IPS-18c (cell line): ENCODE measurements at regions not wholly inside any gene's neighbourhood (a gene's known extent, or its start where the extent isn't known, plus 50 kb on each side); places are given as distances from the start of the nearest gene placed in this dataset.

Experiments
- H3K4me3 ChIP-seq: 2 replicates; pipeline ENCODE4 v1.7.0; 2013; ENCODE audit warnings: low read depth, mild to moderate bottlenecking, low read length, moderate library complexity; ENCODE audit not compliant: insufficient read depth
- H3K9me3 ChIP-seq: one replicate; pipeline ENCODE4 v1.6.1; 2013; ENCODE audit warnings: mild to moderate bottlenecking, low read length, moderate library complexity; ENCODE audit not compliant: control insufficient read depth, insufficient read depth

DNA sequence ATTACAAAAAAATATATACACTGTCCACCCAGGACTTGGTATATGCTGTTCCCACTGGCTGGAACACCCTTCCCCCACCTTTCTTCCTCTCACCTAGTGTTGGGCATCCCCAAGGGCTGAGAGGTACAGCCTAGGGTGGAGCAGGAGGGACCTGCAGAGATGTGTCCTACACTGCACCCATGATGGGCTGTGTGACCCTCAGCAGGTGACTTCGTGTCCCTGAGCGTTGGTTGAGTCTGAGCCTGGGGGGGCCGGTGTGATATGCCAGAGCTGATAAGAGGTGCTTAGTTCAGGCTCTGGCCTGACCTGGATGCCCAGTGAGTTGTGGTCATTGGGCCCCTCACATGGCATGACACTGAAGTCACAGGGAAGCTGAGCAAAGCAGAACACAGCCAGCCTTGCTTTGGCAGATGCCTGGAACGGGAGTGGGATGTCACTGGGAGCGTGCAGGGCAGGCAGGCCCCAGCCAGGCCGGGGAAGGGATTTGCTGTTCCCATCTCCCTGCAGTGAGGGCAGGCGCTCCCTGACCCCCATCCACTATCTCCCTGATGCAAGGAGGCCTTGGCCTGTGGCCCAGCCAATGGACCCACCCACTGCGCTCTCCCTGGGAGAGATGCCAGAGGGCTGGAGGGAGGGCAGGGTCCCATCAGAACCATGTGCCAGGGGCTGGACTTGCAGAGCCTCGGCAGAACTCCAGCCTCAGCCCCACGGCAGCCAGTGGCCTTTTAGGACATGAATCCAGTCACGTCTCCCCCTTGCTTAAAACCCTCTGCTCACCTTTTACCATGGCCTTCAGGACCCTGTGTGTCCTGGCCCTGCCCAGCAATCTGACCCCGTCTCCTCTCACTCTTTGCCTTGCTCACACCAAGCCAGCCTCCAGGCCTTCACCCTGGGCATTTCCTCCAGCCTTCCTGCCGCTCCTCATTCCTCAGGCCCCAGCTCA lies 138.9 kb downstream of the MN1 start:
- Histone ChIP-seq H3K9me3 (no peaks in the 10 kb centered on the region), H3K4me3 (no peak overlapping the region)

DNA sequence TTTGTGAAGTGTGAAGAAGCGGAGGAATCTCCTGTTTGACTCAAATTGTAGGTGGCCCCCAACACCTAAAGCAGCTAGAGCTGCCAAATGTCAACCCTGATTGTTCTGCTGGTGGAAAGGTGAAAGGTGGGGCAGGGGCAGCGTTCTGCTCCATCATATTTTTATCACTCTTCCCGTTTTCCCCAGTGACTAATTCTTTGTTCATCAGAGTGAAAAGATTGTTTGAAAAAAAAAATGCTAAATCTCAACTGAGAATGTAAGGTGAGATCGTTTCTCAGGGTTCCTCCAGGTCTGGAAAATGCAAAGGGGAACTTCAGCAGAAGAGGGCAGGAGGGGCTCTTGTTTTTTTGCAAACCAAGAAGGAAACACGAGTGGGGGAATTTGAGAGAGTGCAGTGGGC lies 137.7 kb downstream of the MN1 start:
- Histone ChIP-seq H3K9me3 (no peaks in the 10 kb centered on the region), H3K4me3 (no peak overlapping the region)

DNA sequence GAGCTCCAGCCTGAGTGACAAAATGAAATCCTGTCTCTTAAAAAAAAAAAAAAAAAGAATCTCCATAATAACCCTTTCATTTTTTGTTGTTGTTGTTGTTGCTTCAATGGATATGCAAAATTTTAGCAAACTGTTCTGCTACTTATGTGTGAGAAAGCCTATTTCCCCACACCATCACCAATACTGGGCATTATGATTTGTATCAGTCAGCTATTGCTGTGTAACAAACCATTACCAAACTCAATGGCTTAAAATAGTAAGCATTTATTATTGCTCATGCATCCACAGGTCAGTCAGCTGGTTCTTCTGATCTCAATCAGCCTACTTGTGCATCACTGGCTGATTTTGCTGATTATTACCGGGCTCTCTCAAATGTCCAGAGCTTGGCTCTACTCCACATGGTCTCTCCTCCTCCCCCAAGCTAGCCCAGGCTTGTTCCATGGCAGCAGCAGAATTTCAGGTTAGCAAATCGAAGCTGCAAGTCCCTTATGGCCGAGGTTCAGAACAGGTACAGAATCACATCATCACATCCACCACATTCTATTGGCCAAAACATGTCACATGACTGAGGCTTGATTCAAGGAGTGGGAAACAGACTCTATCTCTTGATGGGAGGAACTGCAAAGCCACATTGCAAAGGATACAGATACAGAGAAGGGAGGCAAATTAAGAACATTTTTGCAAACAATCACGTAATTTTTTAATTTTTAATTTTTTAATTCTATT lies 135.1 kb downstream of the MN1 start:
- Histone ChIP-seq H3K4me3 (no peak overlapping the region), H3K9me3 (no peaks in the 10 kb centered on the region)

DNA sequence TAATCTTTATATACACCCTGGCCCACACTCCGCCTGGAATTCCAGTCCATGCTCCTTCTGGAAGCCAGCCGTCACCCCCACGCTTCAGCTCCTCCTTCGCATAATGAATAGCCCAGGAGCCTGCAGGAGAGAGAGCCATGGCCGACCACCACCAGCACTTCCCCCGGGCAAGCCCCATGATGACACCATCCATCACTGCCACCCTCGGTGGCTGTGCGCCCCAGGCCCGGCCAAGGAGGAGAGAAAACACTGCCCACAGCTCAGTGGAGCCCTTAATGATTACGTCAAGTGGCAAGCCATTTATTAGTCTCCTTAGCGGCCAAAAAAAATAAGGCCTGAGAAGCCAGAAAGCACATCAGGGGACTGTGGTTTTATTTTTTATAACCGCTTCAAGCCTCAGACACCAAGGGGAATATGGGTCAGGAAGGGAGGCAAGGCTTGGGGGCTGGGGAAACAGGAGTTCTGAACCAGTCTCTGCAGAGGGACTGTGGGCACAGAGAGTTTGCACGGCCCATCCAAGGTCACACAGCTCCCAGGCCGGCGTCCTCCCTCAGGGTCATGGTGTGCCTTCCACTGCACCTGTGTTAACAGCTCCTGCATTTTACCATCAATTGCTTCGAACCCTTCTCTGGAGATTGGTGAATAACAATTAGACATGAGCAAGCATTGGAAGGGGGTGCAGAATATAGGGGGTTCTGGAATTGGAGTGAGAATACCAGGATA lies 134.3 kb downstream of the MN1 start:
- H3K9me3 ChIP-seq: no peaks in the 10 kb centered on the region
- H3K4me3 ChIP-seq: no peak overlapping the region

DNA sequence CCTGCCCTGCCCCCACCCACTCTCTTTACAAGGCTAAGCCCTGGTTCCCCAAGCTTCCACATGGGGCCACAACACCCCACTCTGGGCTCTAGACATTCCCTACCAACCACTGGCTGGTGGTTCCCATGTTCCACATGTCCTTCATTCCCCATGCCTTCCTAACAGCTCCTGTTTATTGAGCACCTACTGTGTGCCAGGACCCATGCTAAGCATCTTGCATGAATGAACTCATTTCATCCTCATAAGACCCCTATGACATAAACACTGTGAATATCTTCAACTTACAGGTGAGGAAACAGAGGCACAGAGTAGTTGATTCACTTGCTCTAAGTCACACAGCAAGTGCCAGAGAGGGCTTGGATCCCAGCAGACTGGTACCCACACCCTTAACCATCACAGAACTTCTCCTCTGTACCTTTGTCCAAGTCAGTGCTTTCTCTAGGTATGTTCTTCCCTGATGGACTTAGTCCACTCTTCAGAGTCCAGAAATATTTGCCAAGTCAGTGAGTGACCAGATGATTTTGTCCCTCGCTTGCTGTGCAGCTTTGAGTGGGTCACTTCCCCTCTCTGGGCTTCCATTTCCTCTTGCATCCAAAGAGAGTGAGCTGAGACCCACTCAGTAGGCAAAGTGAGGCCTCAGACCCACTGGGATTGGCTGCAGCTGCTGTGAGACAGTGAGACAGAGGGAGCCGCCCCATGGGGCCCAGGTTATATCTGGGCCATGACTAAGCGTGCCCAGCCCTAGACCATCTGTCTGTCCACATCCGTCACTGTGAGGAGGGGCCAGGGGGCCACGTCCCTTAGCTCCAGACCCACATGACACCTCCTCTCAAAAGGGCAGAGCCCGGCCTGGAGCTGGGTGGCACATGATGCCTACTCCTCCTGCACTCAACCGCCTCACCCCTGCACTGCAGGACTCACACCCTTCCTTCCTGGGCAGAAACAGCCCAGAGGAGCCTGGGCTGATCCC lies 132.4 kb downstream of the MN1 start:
- H3K4me3 ChIP-seq: no peak overlapping the region
- no peaks in the 10 kb centered on the region for H3K9me3 ChIP-seq

DNA sequence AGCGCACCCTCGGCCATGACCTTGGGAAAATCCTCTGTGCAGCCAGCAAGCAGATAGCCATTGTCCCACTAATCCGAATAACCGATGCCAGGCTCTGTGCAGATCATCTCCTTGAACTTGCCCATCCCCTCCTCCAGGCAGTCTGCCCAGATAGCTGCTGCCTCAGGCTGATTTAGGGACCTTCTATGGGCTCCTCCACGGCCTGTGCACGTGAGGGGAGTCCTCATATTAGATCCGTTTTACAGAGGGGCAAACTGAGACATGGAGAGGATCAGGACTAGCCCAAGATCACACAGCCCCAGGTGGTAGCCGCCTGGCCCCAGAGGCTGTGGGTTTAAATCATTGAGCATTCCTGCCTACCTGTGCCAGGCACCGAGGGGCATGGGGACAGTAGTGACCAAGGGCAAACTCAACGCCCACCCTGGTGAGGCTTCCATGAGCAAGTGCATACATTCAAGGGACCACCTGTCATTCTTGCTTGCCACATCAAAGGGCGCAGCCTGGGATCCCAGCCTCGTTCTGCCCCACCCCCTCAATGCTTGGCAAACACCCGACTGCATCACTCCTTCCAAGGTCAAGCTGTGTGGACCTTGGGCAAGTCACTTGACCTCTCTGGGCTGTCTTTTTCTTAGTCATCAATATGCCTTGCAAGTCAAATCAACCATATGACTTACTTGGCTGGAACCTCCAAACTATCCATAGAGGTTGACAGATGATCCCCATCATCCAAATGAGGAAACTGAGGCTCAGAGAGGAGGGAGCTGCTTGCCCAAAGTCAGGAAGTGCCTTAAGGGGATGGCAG lies 131.6 kb downstream of the MN1 start:
- H3K4me3 ChIP-seq: no peak overlapping the region

DNA sequence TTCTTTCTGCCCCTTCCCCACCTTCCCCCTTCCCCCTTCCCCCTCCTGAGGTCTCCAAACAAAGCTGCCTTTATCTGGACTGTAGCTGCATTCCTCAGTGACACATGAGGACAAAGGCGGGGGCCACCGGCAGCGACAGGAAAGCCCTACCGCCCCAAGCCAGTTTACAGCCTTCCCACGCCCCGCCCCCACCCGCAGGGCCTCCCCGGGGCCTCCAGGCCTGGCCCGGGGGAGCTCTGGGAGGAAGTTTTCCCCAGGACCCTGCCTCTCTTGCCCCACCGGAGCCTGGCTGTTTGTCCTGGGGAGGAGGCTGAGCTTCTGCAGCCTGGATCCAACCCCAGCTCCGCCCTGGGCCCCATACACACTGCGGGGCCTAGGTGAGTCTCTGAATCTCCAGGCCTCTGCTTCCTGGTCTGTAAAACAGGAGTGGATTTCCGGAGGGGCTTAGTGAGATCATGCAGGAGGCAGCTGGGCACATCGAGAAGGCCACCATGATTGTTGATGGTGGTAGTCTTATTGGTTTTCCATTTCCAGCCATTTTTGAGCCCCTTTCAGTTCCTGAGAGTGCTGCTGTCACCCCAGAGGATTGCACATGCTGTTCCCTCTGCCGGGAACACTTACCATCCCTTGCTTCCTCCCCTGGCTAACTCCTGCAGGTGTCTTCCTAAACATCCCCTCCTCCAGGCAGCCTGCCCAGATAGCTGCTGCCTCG lies 130.7 kb downstream of the MN1 start:
- Histone ChIP-seq H3K9me3 (no peaks in the 10 kb centered on the region), H3K4me3 (no peak overlapping the region)

More for the DNA sequence above, 131.6 kb downstream of the MN1 start:
- no peaks in the 10 kb centered on the region for H3K9me3 ChIP-seq

DNA sequence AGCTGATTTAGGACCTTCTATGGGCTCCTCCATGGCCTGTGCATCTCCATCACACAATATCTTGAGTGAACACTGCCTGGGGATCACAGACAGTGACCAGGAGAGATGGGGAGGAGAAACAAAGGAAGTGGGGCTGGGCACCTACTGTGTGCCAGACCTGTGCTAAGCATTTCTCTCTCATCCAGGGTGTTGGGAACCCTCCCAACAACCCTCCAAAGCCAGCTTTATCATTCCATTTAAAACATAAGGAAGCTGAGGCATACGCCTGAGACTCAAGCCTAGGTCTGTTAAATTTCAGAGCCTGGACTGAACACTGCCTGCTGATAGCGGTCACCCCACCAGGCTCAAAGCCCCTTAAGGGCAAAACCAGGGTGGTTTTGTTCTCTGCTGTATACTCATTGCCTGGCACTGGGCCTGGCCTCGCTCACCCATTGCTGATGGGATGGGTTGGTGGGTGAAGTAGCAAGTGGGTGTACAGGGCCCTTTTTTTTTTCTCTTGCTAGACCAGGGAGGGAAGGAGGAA lies 130.1 kb downstream of the MN1 start:
- no peaks in the 10 kb centered on the region for H3K9me3 ChIP-seq
- H3K4me3 ChIP-seq: no peak overlapping the region

DNA sequence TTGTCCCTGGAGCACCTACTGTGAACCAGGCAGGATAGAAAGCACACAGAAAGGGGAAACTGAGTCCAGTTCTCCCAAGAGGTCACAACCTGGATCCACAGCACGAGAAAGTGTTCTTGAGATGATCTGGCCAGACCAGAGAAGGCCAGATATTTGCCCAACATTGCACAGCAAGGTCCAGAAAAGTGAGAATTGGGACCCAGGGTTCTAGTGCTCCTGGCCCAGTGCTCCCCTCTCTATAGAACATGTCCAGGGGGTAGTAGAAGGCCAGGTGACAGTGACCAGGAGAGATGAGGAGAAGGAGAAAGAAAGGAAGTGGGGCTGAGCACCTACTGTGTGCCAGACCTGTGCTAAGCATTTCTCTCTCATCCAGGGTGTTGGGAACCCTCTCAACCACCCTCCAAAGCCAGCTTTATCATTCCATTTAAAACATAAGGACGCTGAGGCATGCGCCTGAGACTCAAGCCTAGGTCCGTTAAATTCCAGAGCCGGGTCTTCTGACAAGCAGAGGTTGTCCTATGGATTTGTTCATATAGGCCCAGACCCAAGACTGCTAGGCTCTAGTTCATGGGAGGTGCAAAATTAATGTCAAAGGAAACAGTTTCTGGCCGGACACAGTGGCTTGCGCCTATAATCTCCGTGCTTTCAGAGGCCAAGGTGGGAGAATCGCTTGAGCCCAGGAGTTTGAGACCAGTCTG lies 128.7 kb downstream of the MN1 start:
- no peak overlapping the region for H3K4me3 ChIP-seq
- H3K9me3 ChIP-seq: no peaks in the 10 kb centered on the region

DNA sequence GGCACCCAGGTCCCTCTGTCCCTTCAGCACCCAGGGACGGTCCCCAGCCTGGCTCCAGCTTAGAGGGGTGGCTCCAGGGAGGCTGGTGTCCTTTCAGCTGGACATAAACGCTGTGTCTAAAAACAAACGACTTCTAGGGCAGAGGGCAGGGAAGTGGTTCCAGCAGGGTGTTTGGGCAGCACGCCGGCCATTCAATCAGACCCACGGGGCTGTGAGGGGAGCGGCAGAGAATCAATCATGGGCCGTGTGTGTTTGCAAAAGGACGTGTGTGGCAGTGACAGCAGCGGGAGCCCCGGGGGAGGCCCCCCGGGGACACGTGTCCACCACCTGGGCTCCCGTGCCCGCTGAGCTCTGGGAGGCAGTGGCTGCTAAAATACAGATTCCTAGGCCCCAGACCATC lies 127.7 kb downstream of the MN1 start:
- H3K9me3 ChIP-seq: no peaks in the 10 kb centered on the region
- no peak overlapping the region for H3K4me3 ChIP-seq

DNA sequence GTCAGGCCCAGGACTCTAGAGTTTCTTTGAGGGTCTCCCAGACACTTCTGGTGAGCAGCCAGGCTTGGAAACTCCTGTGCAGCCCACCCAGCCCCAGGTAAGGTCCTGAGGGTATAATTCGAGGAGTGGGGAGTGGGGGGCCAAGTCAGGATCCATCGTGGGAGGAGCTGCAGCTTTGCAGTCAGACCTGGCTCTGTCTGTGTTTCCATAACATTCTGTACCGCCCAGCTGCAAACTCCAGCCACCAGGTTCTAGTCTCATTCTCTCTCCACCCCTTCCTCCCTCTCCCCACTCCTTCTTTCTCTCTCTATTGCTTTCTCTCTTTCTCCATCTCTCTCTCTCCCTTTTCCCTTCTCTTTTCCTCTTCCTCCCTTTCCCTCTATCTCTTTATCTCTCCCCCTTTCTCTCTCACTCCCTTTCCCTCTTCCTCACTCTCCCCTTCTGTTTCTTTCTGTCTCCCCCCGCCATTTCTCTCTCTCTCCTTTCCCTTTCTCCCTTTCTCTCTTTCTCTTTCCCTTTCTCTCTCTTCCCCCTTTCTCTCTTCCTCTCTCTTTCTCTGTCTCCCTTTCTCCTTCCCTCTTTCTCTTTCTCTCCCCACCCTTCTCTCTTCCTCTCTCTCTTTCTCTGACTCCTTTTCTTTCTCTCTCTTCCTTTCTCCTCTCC lies 127.2 kb downstream of the MN1 start:
- Histone ChIP-seq H3K4me3 (no peak overlapping the region), H3K9me3 (no peaks in the 10 kb centered on the region)

DNA sequence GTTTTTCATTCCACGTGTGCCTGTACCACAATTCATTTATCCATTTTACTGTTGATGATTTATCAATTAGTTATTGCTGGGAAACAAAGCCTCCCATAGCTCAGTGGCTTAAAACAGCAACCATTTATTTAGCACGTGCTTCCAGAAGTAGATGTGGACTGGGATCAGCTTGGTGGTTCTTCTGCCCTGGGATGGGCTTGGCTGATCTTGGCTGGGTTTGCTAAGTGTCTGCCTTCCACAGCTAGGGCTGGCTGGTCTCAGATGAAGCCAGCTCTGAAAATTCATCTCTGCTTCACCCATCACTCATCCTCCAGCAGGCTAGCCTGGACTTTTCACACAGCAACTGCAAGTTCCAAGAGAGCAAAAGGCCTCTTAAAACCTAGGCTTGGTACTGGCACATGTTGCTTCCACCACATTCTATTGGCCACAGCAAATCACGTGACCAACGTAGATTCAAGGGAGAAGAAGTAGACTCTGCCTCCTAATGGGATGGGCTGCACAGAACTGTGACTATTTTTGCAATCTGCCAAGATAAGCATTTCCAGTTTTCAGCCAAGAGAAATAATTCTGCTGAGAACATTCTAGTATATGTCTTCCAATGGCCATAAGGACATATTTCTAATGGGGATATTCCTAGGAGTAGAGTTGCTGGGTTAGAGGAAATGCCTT lies 124.9 kb downstream of the MN1 start:
- no peaks in the 10 kb centered on the region for H3K9me3 ChIP-seq
- no peak overlapping the region for H3K4me3 ChIP-seq

DNA sequence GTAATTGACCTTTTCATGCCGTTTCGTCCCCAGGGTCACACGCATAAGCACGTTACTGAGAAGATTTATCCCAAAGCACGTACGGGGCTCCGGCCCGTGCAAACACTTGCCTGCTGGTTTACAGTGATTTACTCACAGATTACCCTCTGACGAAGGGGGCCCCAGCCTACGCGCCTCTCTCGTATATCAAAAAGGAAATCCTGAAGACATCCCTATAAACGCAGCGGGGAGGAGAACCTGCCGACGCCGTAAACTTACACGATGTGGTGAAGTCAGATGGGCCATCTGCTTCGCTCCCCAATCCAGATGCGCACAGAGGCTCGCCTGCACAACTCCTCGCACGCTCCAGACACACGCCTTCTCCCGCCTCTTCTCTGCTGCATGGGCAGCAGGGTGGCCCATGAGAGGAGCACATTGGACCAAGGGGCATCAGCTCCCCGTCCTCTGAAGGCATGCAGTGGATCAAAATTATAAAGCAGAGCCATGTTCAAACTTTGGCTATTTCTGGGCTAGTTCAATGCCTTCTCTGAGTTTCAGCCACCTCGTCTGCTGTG lies 123.6 kb downstream of the MN1 start:
- Histone ChIP-seq H3K4me3 (no peak overlapping the region), H3K9me3 (no peaks in the 10 kb centered on the region)

DNA sequence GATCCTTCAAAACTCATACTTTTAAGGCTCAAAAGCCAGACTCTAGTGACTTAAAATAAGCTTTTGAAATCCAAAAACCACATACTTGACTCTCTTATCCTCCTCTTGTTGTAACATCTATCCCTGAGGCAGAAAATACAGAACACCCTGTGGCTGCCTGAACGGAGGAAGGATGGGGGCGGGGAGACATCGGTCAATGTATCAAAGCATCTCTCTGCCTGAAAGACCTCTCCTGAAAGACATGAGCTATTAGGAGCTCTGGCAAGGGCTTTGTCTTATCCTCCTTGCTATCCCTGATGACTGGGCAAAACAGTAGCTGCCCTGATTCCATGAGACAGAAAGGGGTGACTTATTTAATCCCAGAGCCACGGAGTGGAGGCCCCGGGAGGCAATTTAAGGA lies 122.4 kb downstream of the MN1 start:
- Histone ChIP-seq H3K9me3 (no peaks in the 10 kb centered on the region), H3K4me3 (no peak overlapping the region)
